CD4-positive, alpha-beta T cell treated with Interleukin-12 subunit alpha and Interleukin-12 subunit beta, for 1 hour (primary cell): ENCODE measurements at regions not wholly inside any gene's neighbourhood (a gene's known extent, or its start where the extent isn't known, plus 50 kb on each side); places are given as distances from the start of the nearest gene placed in this dataset.
A peak's percentile ranks its signal among the peaks of the same experiment; 100 is the strongest.
"Not testable (repeated sequence)": the region's sequence is repeated elsewhere in the genome, so short reads cannot be mapped to it uniquely, and the experiment has no call there.

Source experiments
- DNase-seq: peaks from one replicate; pipeline ENCODE4 v3.0.0-alpha.2; 2020

GRCh38 chr3:75129101-75129500 is 514.6 kb upstream of the CNTN3 start:
- DNase-seq, result no peak

GRCh38 chr3:75136100-75136897 is 521.8 kb upstream of the CNTN3 start:
- DNase-seq, result no peak

- DNase-seq, result no peak
Measured at GRCh38 chr3:75138345-75138744, 523.9 kb upstream of the CNTN3 start.

GRCh38 chr3:75140904-75141615 is 523.1 kb upstream of the FRG2C start:
- DNase-seq, result no peak

GRCh38 chr3:75144406-75144805 is 519.7 kb upstream of the FRG2C start:
- DNase-seq, result no peak

- DNase-seq, result no peak
Measured at GRCh38 chr3:75171630-75172230, 492.4 kb upstream of the FRG2C start.

GRCh38 chr3:75176937-75177336 is 487.2 kb upstream of the FRG2C start:
- DNase-seq, result no peak

- no peak for DNase-seq
Measured at GRCh38 chr3:75180235-75180944, 483.7 kb upstream of the FRG2C start.

GRCh38 chr3:75180945-75181298 is 483.2 kb upstream of the FRG2C start:
- DNase-seq, result no peak

- DNase-seq, result no peak
Measured at GRCh38 chr3:75188962-75189361, 475.2 kb upstream of the FRG2C start.

GRCh38 chr3:75192146-75192616 is 471.9 kb upstream of the FRG2C start:
- DNase-seq, result peak; percentile 45

GRCh38 chr3:75193797-75194196 is 470.3 kb upstream of the FRG2C start:
- DNase-seq, result no peak

- not testable (repeated sequence) for DNase-seq
Measured at GRCh38 chr3:75214332-75214731, 449.8 kb upstream of the FRG2C start.

- no peak for DNase-seq
Measured at GRCh38 chr3:75218577-75218976, 445.6 kb upstream of the FRG2C start.

- no peak for DNase-seq
Measured at GRCh38 chr3:75220932-75221331, 443.2 kb upstream of the FRG2C start.

- no peak for DNase-seq
Measured at GRCh38 chr3:75224412-75224811, 439.7 kb upstream of the FRG2C start.

- DNase-seq, result no peak
Measured at GRCh38 chr3:75232216-75232615, 431.9 kb upstream of the FRG2C start.

GRCh38 chr3:75235631-75236030 is 428.5 kb upstream of the FRG2C start:
- DNase-seq, result no peak

- DNase-seq, result no peak
Measured at GRCh38 chr3:75237053-75237452, 427.1 kb upstream of the FRG2C start.

GRCh38 chr3:75237477-75237876 is 426.7 kb upstream of the FRG2C start:
- no peak for DNase-seq

GRCh38 chr3:75241226-75241962 is 422.7 kb upstream of the FRG2C start:
- DNase-seq, result not testable (repeated sequence)

GRCh38 chr3:75242012-75242735 is 422.0 kb upstream of the FRG2C start:
- DNase-seq, result no peak
